SK-N-SH (cell line): ENCODE measurements at regions not wholly inside any gene's neighbourhood (a gene's known extent, or its start where the extent isn't known, plus 50 kb on each side); places are given as distances from the start of the nearest gene placed in this dataset.

Source experiments
- CTCF ChIA-PET: fragments of 300-600, 350-600 bp; formaldehyde crosslinking; extraction: SDS; loops from one replicate; lab custom pipeline; 2021; lab: Yijun Ruan, JAX
- POLR2A ChIA-PET: fragments of 350-600 bp; sonication (Branson Sonifier 250); formaldehyde crosslinking; extraction: SDS; loops from one replicate; lab custom pipeline; 2020; ENCODE audit warnings: antibody characterized with exemption, inconsistent platforms; lab: Yijun Ruan, JAX
- DNase-seq: peaks from one replicate; pipeline ENCODE4 v3.0.0; 2012
- H2AFZ ChIP-seq: fragments of 200-600 bp; sonication (generic); 2 replicates; pipeline ENCODE4 v1.8.1; 2016; ENCODE audit warnings: antibody characterized with exemption, mild to moderate bottlenecking, low read depth
- H3F3A ChIP-seq: fragments of 200-600 bp; sonication (generic); replicated peaks from 2 replicates; pipeline ENCODE3; 2016; ENCODE audit warnings: antibody characterized with exemption, mild to moderate bottlenecking; ENCODE audit not compliant: insufficient read depth
- H3K27ac ChIP-seq, 2 experiments: fragments of 200-500 bp in 1 of 2; fragments of 200-600 bp in 1 of 2; sonication (Bioruptor generic) in 1 of 2; sonication (generic), shearing (Covaris generic) in 1 of 2; 2 replicates each; pipeline versions ENCODE4 v1.5.1 to v1.6.1; 2014 to 2016; ENCODE audit warnings: low read depth in 2 of 2, inconsistent platforms in 1 of 2, low read length in 1 of 2, mild to moderate bottlenecking in 1 of 2, mixed read lengths in 1 of 2
- H3K27me3 ChIP-seq: fragments of 200-600 bp; sonication (generic), shearing (Covaris generic); 2 replicates; pipeline ENCODE4 v1.6.1; 2016; ENCODE audit warnings: mixed run types; ENCODE audit not compliant: insufficient read depth
- H3K36me3 ChIP-seq, 2 experiments: fragments of 200-500 bp in 1 of 2; fragments of 200-600 bp in 1 of 2; sonication (Bioruptor generic) in 1 of 2; sonication (generic) in 1 of 2; replicated peaks in 1 of 2; 2 replicates each; pipeline versions ENCODE3 to v1.5.1; 2014 to 2016; ENCODE audit warnings: low read length in 1 of 2, mild to moderate bottlenecking in 1 of 2; ENCODE audit not compliant: insufficient read depth in 2 of 2, control insufficient read depth in 1 of 2
- H3K4me1 ChIP-seq, 2 experiments: fragments of 200-500 bp in 1 of 2; fragments of 200-600 bp in 1 of 2; sonication (Bioruptor generic) in 1 of 2; sonication (generic), shearing (Covaris generic) in 1 of 2; 2 replicates each; pipeline versions ENCODE4 v1.5.1 to v1.6.1; 2014 to 2016; ENCODE audit warnings: low read depth in 1 of 2, low read length in 1 of 2, mixed run types in 1 of 2; ENCODE audit not compliant: insufficient read depth in 2 of 2, control insufficient read depth in 1 of 2
- H3K4me2 ChIP-seq: fragments of 200-600 bp; sonication (generic), shearing (Covaris generic); 2 replicates; pipeline ENCODE4 v1.6.1; 2017; ENCODE audit warnings: mixed run types
- H3K4me3 ChIP-seq, 2 experiments: fragments of 200-500 bp in 1 of 2; fragments of 200-600 bp in 1 of 2; sonication (Bioruptor generic) in 1 of 2; sonication (generic), shearing (Covaris generic) in 1 of 2; 2 replicates each; pipeline versions ENCODE4 v1.5.1 to v1.8.1; 2014 to 2016; ENCODE audit warnings: low read depth in 2 of 2, inconsistent platforms in 1 of 2, low read length in 1 of 2, mild to moderate bottlenecking in 1 of 2, mixed read lengths in 1 of 2, moderate library complexity in 1 of 2
- H3K79me2 ChIP-seq: fragments of 200-600 bp; sonication (generic); 2 replicates; pipeline ENCODE4 v1.8.1; 2017; ENCODE audit warnings: mild to moderate bottlenecking; ENCODE audit not compliant: insufficient read depth
- H3K9ac ChIP-seq: fragments of 200-600 bp; sonication (generic); 2 replicates; pipeline ENCODE4 v1.6.1; 2017; ENCODE audit warnings: mixed run types
- H3K9me2 ChIP-seq: fragments of 200-600 bp; sonication (generic); 2 replicates; pipeline ENCODE4 v1.6.1; 2017; ENCODE audit warnings: mixed run types
- H3K9me3 ChIP-seq: fragments of 200-600 bp; sonication (generic); 2 replicates; pipeline ENCODE4 v1.6.1; 2017; ENCODE audit warnings: mixed run types, mild to moderate bottlenecking, moderate library complexity
- H4K20me1 ChIP-seq: fragments of 200-600 bp; sonication (generic); 2 replicates; pipeline ENCODE4 v1.6.1; 2017; ENCODE audit warnings: mild to moderate bottlenecking, mixed run types; ENCODE audit not compliant: insufficient read depth
- ELF1 ChIP-seq: IDR thresholded peaks from 2 replicates; pipeline ENCODE4 v1.4.0; 2012
- EZH2phosphoT487 ChIP-seq: fragments of 200-600 bp; sonication (generic); IDR thresholded peaks from 2 replicates; pipeline ENCODE4 v1.6.1; 2017; ENCODE audit warnings: low read depth, mixed run types, mild to moderate bottlenecking, antibody characterized with exemption, moderate library complexity, borderline replicate concordance
- FOXM1 ChIP-seq: IDR thresholded peaks from 2 replicates; pipeline ENCODE4 v1.4.0; 2012; ENCODE audit warnings: low read depth, mild to moderate bottlenecking
- JUND ChIP-seq: IDR thresholded peaks from 2 replicates; pipeline ENCODE4 v1.4.0; 2012
- MAX ChIP-seq: IDR thresholded peaks from 2 replicates; pipeline ENCODE4 v1.4.0; 2012; ENCODE audit warnings: low read depth
- RAD21 ChIP-seq: IDR thresholded peaks from 2 replicates; pipeline ENCODE4 v1.6.1; 2012; ENCODE audit warnings: mild to moderate bottlenecking, low read length
- RCOR1 ChIP-seq: fragments of 150-350 bp; IDR thresholded peaks from 2 replicates; pipeline ENCODE4 v1.6.1; 2017; ENCODE audit warnings: antibody characterized with exemption, low read length
- REST ChIP-seq: IDR thresholded peaks from 2 replicates; pipeline ENCODE4 v1.6.1; 2012; ENCODE audit warnings: mild to moderate bottlenecking, low read depth, low read length, moderate library complexity
- TAF1 ChIP-seq: IDR thresholded peaks from 2 replicates; pipeline ENCODE4 v1.6.1; 2012; ENCODE audit warnings: low read depth, mild to moderate bottlenecking, low read length, moderate library complexity, borderline replicate concordance
- USF2 ChIP-seq: fragments of 150-350 bp; IDR thresholded peaks from 2 replicates; pipeline ENCODE4 v1.6.1; 2017; ENCODE audit warnings: antibody characterized with exemption, low read length, low read depth, borderline replicate concordance
- YY1 ChIP-seq: IDR thresholded peaks from 2 replicates; pipeline ENCODE4 v1.4.0; 2012; ENCODE audit warnings: low read depth, mild to moderate bottlenecking
- WGBS: methylation state at CpG from one replicate; pipeline ENCODE4 v1.1.6; 2017; ENCODE audit warnings: low lambda C conversion rate; 5-methylcytosine and 5-hydroxymethylcytosine counted together
- TF ChIP-seq, protein P1 (sequence below): fragments of 150-350 bp; IDR thresholded peaks from 2 replicates; pipeline ENCODE4 v1.6.1; 2016; ENCODE audit warnings: mild to moderate bottlenecking, low read depth, low read length
- TF ChIP-seq, protein P2 (sequence below): IDR thresholded peaks from 2 replicates; pipeline ENCODE4 v1.4.0; 2012; ENCODE audit warnings: low read depth, borderline replicate concordance
- TF ChIP-seq, protein P3 (sequence below): IDR thresholded peaks from 2 replicates; pipeline ENCODE4 v1.4.0; 2012; ENCODE audit warnings: low read depth, borderline replicate concordance

GRCh38 chr11:15828215-15828853, 528.0 kb downstream of the SOX6 start:
- Histone ChIP-seq H3K4me2 (no peak overlapping the region), H3K9ac (no peak overlapping the region), H3K36me3 (no peaks in the 10 kb centered on the region), H4K20me1 (no peaks in the 10 kb centered on the region), H3K4me3 (no peak overlapping the region), H3K79me2 (no peaks in the 10 kb centered on the region), H3K27ac (no peak overlapping the region), H3K9me2 (no peaks in the 10 kb centered on the region), H3F3A (no peaks in the 10 kb centered on the region), H2AFZ (no peak overlapping the region), H3K9me3 (no peaks in the 10 kb centered on the region), H3K27me3 (no peaks in the 10 kb centered on the region; the same call in 1 of the 2 replicates), H3K4me1 (peaks cover 0 to 11% of the 10 kb centered on the region in 2 experiments; a peak in 1 of 4 replicates)
- no peak for TF ChIP-seq EZH2phosphoT487
- TF ChIP-seq, protein P1, sequence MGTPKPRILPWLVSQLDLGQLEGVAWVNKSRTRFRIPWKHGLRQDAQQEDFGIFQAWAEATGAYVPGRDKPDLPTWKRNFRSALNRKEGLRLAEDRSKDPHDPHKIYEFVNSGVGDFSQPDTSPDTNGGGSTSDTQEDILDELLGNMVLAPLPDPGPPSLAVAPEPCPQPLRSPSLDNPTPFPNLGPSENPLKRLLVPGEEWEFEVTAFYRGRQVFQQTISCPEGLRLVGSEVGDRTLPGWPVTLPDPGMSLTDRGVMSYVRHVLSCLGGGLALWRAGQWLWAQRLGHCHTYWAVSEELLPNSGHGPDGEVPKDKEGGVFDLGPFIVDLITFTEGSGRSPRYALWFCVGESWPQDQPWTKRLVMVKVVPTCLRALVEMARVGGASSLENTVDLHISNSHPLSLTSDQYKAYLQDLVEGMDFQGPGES, result no peak
- no peak for TF ChIP-seq USF2
- TF ChIP-seq FOXM1, result no peak
- TF ChIP-seq ELF1, result no peak
- TF ChIP-seq, protein P2, sequence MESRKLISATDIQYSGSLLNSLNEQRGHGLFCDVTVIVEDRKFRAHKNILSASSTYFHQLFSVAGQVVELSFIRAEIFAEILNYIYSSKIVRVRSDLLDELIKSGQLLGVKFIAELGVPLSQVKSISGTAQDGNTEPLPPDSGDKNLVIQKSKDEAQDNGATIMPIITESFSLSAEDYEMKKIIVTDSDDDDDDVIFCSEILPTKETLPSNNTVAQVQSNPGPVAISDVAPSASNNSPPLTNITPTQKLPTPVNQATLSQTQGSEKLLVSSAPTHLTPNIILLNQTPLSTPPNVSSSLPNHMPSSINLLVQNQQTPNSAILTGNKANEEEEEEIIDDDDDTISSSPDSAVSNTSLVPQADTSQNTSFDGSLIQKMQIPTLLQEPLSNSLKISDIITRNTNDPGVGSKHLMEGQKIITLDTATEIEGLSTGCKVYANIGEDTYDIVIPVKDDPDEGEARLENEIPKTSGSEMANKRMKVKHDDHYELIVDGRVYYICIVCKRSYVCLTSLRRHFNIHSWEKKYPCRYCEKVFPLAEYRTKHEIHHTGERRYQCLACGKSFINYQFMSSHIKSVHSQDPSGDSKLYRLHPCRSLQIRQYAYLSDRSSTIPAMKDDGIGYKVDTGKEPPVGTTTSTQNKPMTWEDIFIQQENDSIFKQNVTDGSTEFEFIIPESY, result no peak
- no peak for TF ChIP-seq RCOR1
- TF ChIP-seq, protein P3, sequence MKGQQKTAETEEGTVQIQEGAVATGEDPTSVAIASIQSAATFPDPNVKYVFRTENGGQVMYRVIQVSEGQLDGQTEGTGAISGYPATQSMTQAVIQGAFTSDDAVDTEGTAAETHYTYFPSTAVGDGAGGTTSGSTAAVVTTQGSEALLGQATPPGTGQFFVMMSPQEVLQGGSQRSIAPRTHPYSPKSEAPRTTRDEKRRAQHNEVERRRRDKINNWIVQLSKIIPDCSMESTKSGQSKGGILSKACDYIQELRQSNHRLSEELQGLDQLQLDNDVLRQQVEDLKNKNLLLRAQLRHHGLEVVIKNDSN, result no peak
- no peak for TF ChIP-seq RAD21
- CTCF ChIA-PET, result interaction anchor here (1.5 to 3.8 kb wide), 4 partner anchors 14 to 785 kb away, joined by 5 to 14 read pairs (median 10); no protein-coding TSS in a partner anchor
- POLR2A ChIA-PET, result no interaction called here
- 55% methylated on average over 9 of the region's 9 CpGs for WGBS
- no peak for DNase-seq

GRCh38 chr11:15829312-15829711, 527.0 kb downstream of the SOX6 start:
- ChIA-PET CTCF (interaction anchor here (1.0 to 1.6 kb wide), 3 partner anchors 10 to 180 kb away, joined by 3 to 7 read pairs (median 3); no protein-coding TSS in a partner anchor), POLR2A (no interaction called here)
- no peak for DNase-seq
- no peaks in the 10 kb centered on the region for H3K9me2 ChIP-seq
- 13% methylated on average over 1 of the region's 1 CpG for WGBS
- peaks cover 0 to 11% of the 10 kb centered on the region in 2 experiments; a peak in 1 of 4 replicates for H3K4me1 ChIP-seq
- H3F3A ChIP-seq, result no peaks in the 10 kb centered on the region
- no peaks in the 10 kb centered on the region for H3K9me3 ChIP-seq
- no peaks in the 10 kb centered on the region; the same call in 1 of the 2 replicates for H3K27me3 ChIP-seq
- no peak overlapping the region for H3K27ac ChIP-seq
- H3K4me2 ChIP-seq, result no peak overlapping the region
- no peak overlapping the region for H3K4me3 ChIP-seq
- no peaks in the 10 kb centered on the region for H3K79me2 ChIP-seq
- H2AFZ ChIP-seq, result no peak overlapping the region
- no peak overlapping the region for H3K9ac ChIP-seq
- H4K20me1 ChIP-seq, result no peaks in the 10 kb centered on the region
- no peaks in the 10 kb centered on the region for H3K36me3 ChIP-seq
- no peak for TF ChIP-seq MAX
- TF ChIP-seq REST, result no peak
- no peak for TF ChIP-seq TAF1
- no peak for TF ChIP-seq YY1
- TF ChIP-seq USF2, result no peak
- no peak for TF ChIP-seq JUND
